Bronchial epithelial cell (primary cell): ENCODE measurements at regions not wholly inside any gene's neighbourhood (a gene's known extent, or its start where the extent isn't known, plus 50 kb on each side); places are given as distances from the start of the nearest gene placed in this dataset.

Source experiments
- DNase-seq: peaks from one replicate; pipeline ENCODE4 v3.0.0-alpha.2; 2010; ENCODE audit warnings: low read depth
- FAIRE-seq: peaks from 2 replicates; lab custom pipeline; 2011; peaks lifted over from hg19 to GRCh38; lab: Jason Lieb, UNC
- H3K27me3 ChIP-seq: 2 replicates; pipeline ENCODE4 v1.5.1; 2011; ENCODE audit warnings: low read length; ENCODE audit not compliant: control insufficient read depth, insufficient read depth
- H3K36me3 ChIP-seq: 2 replicates; pipeline ENCODE4 v1.5.1; 2011; ENCODE audit warnings: low read length; ENCODE audit not compliant: control insufficient read depth, insufficient read depth
- H3K4me3 ChIP-seq: 2 replicates; pipeline ENCODE4 v1.5.1; 2011; ENCODE audit warnings: mild to moderate bottlenecking, low read depth, low read length, control low read depth
- TF ChIP-seq, protein P1 (sequence below): IDR thresholded peaks from 2 replicates; pipeline ENCODE4 v1.5.1; 2011; ENCODE audit warnings: mild to moderate bottlenecking, moderate library complexity, low read length, control low read depth, inconsistent platforms; ENCODE audit not compliant: insufficient read depth, severe bottlenecking

GRCh38 chr1:10857687-10858086 lies 61.2 kb upstream of the CASZ1 start:
- Histone ChIP-seq H3K4me3 (no peak overlapping the region), H3K36me3 (no peaks in the 10 kb centered on the region), H3K27me3 (peaks cover 1% of the 10 kb centered on the region)
- DNase-seq (no peak), FAIRE-seq (no peak)
- TF ChIP-seq, protein P1, sequence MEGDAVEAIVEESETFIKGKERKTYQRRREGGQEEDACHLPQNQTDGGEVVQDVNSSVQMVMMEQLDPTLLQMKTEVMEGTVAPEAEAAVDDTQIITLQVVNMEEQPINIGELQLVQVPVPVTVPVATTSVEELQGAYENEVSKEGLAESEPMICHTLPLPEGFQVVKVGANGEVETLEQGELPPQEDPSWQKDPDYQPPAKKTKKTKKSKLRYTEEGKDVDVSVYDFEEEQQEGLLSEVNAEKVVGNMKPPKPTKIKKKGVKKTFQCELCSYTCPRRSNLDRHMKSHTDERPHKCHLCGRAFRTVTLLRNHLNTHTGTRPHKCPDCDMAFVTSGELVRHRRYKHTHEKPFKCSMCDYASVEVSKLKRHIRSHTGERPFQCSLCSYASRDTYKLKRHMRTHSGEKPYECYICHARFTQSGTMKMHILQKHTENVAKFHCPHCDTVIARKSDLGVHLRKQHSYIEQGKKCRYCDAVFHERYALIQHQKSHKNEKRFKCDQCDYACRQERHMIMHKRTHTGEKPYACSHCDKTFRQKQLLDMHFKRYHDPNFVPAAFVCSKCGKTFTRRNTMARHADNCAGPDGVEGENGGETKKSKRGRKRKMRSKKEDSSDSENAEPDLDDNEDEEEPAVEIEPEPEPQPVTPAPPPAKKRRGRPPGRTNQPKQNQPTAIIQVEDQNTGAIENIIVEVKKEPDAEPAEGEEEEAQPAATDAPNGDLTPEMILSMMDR = no peak

DNA sequence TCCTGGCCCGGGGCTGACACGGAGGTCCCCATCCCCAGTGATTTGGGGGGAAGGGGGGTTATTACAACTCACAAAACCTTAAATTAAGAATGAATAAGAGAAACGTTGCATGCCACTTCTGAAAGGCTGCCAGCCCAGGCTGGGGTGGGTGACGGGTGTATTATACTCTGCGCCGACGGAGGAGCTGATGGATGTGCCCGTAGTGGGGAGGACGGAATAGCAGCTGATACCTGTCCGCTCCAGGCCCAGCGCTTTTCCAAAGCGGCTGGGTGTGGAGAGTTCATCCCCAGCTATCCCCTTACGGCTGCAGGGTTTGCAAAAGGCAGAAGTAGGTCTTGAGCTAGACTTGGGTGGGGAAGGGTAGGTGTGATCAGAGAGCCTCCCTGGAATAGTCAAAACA lies 63.8 kb upstream of the CASZ1 start:
- FAIRE-seq (no peak), DNase-seq (no peak)
- H3K36me3 ChIP-seq = no peaks in the 10 kb centered on the region
- H3K4me3 ChIP-seq = no peak overlapping the region
- H3K27me3 ChIP-seq = peaks cover 4% of the 10 kb centered on the region
- TF ChIP-seq, protein P1 = no peak

GRCh38 chr1:10860682-10861081 lies 64.2 kb upstream of the CASZ1 start:
- TF ChIP-seq, protein P1 = no peak
- FAIRE-seq (no peak), DNase-seq (no peak)
- H3K27me3 ChIP-seq = peaks cover 4% of the 10 kb centered on the region
- no peaks in the 10 kb centered on the region for H3K36me3 ChIP-seq
- H3K4me3 ChIP-seq = no peak overlapping the region

GRCh38 chr1:10861822-10862221 lies 65.4 kb upstream of the CASZ1 start:
- no peak for FAIRE-seq
- Histone ChIP-seq H3K36me3 (no peaks in the 10 kb centered on the region), H3K4me3 (no peak overlapping the region), H3K27me3 (peaks cover 4% of the 10 kb centered on the region)
- DNase-seq = no peak
- TF ChIP-seq, protein P1 = no peak

GRCh38 chr1:10862743-10863335 lies 66.4 kb upstream of the CASZ1 start:
- FAIRE-seq = no peak
- Histone ChIP-seq H3K36me3 (no peaks in the 10 kb centered on the region), H3K4me3 (no peak overlapping the region)

More at GRCh38 chr1:10862743-10863335, 66.4 kb upstream of the CASZ1 start:
- TF ChIP-seq, protein P1 = no peak
- H3K27me3 ChIP-seq = peaks cover 4% of the 10 kb centered on the region
- no peak for DNase-seq
